Skeletal muscle satellite cell (primary cell): ENCODE measurements at regions not wholly inside any gene's neighbourhood (a gene's known extent, or its start where the extent isn't known, plus 50 kb on each side); places are given as distances from the start of the nearest gene placed in this dataset.

Source experiments
- H3K27me3 ChIP-seq: 2 replicates; pipeline ENCODE4 v1.7.0; 2013; ENCODE audit warnings: low read length; ENCODE audit not compliant: control insufficient read depth, insufficient read depth
- H3K36me3 ChIP-seq: 2 replicates; pipeline ENCODE4 v1.7.0; 2013; ENCODE audit warnings: mild to moderate bottlenecking, control low read depth, low read length; ENCODE audit not compliant: insufficient read depth
- H3K4me1 ChIP-seq: 2 replicates; pipeline ENCODE4 v1.7.0; 2013; ENCODE audit warnings: low read length; ENCODE audit not compliant: control insufficient read depth, insufficient read depth
- H3K4me2 ChIP-seq: 2 replicates; pipeline ENCODE4 v1.7.0; 2013; ENCODE audit warnings: mild to moderate bottlenecking, low read length
- H3K4me3 ChIP-seq: 2 replicates; pipeline ENCODE4 v1.7.0; 2013; ENCODE audit warnings: low read length
- H3K9ac ChIP-seq: 2 replicates; pipeline ENCODE4 v1.7.0; 2013; ENCODE audit warnings: mild to moderate bottlenecking, low read depth, low read length, moderate library complexity
- H3K9me3 ChIP-seq: replicated peaks from 2 replicates; pipeline ENCODE4 v1.7.0; 2013; ENCODE audit warnings: mild to moderate bottlenecking, control low read depth, low read length

- no peak overlapping the region for H3K9ac ChIP-seq
- H3K4me1 ChIP-seq: no peaks in the 10 kb centered on the region
Measured at GRCh38 chr16:65760874-65761273, 605.6 kb upstream of the CDH5 start.

DNA sequence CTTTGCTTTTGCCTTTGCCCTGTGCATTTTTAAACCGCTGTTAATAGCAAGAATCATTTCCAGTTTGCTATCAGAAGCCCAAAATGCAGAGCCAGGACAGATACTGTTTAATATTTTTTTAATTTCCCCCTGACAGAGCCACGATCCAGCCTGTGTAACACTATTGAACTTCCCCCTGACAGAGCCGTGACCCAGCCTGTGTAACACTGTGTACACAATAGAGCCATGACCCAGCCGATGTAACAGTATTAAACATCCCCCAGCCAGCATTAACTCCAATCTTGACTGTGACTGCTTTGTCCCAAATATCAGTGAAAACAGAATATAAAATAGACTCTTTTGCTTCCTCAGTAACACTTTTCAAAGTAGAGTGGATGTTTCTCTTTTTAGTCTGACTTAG is 607.9 kb upstream of the CDH5 start:
- Histone ChIP-seq H3K4me1 (peaks cover 3% of the 10 kb centered on the region), H3K4me2 (no peak overlapping the region), H3K9me3 (no peaks in the 10 kb centered on the region), H3K4me3 (no peak overlapping the region), H3K9ac (no peak overlapping the region), H3K36me3 (no peaks in the 10 kb centered on the region), H3K27me3 (no peaks in the 10 kb centered on the region)

More at GRCh38 chr16:65760874-65761273, 605.6 kb upstream of the CDH5 start:
- Histone ChIP-seq H3K4me2 (no peak overlapping the region), H3K9me3 (no peaks in the 10 kb centered on the region), H3K27me3 (no peaks in the 10 kb centered on the region), H3K4me3 (no peak overlapping the region), H3K36me3 (no peaks in the 10 kb centered on the region)

GRCh38 chr16:65757064-65757463 is 609.4 kb upstream of the CDH5 start:
- Histone ChIP-seq H3K36me3 (no peaks in the 10 kb centered on the region), H3K9ac (no peak overlapping the region), H3K9me3 (no peaks in the 10 kb centered on the region), H3K27me3 (peaks cover 4% of the 10 kb centered on the region), H3K4me2 (no peak overlapping the region), H3K4me1 (peaks cover 3% of the 10 kb centered on the region), H3K4me3 (no peak overlapping the region)

- Histone ChIP-seq H3K36me3 (no peaks in the 10 kb centered on the region), H3K9me3 (no peaks in the 10 kb centered on the region), H3K4me3 (no peak overlapping the region), H3K4me2 (no peak overlapping the region), H3K9ac (no peak overlapping the region), H3K4me1 (peaks cover 3% of the 10 kb centered on the region), H3K27me3 (peaks cover 4% of the 10 kb centered on the region)
Measured at GRCh38 chr16:65756163-65756562, 610.3 kb upstream of the CDH5 start.

GRCh38 chr16:65754820-65755691 is 611.4 kb upstream of the CDH5 start:
- Histone ChIP-seq H3K9me3 (no peaks in the 10 kb centered on the region), H3K36me3 (no peaks in the 10 kb centered on the region)

DNA sequence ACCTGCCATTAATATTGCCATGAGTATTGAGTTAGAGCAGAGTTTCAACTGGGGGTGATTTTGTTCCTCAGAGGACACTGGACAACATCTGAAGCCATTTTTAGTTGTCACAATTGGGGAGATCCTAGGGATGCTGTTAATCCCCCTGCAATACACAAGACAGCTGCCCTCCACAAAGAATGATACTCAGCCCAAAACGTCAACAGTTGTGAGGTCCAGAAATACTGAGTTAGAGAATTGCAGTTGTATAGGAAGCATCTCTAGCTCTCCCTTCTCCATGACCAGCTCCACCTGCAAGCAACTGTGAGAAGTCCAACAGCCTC is 614.0 kb upstream of the CDH5 start:
- no peaks in the 10 kb centered on the region for H3K9me3 ChIP-seq
- no peak overlapping the region for H3K4me2 ChIP-seq
- no peak overlapping the region for H3K4me3 ChIP-seq
- no peaks in the 10 kb centered on the region for H3K36me3 ChIP-seq
- H3K27me3 ChIP-seq: peaks cover 4% of the 10 kb centered on the region
- H3K4me1 ChIP-seq: peaks cover 3% of the 10 kb centered on the region
- no peak overlapping the region for H3K9ac ChIP-seq

More at GRCh38 chr16:65754820-65755691, 611.4 kb upstream of the CDH5 start:
- Histone ChIP-seq H3K4me3 (no peak overlapping the region), H3K9ac (no peak overlapping the region), H3K4me1 (peaks cover 3% of the 10 kb centered on the region), H3K27me3 (peaks cover 4% of the 10 kb centered on the region), H3K4me2 (no peak overlapping the region)

DNA sequence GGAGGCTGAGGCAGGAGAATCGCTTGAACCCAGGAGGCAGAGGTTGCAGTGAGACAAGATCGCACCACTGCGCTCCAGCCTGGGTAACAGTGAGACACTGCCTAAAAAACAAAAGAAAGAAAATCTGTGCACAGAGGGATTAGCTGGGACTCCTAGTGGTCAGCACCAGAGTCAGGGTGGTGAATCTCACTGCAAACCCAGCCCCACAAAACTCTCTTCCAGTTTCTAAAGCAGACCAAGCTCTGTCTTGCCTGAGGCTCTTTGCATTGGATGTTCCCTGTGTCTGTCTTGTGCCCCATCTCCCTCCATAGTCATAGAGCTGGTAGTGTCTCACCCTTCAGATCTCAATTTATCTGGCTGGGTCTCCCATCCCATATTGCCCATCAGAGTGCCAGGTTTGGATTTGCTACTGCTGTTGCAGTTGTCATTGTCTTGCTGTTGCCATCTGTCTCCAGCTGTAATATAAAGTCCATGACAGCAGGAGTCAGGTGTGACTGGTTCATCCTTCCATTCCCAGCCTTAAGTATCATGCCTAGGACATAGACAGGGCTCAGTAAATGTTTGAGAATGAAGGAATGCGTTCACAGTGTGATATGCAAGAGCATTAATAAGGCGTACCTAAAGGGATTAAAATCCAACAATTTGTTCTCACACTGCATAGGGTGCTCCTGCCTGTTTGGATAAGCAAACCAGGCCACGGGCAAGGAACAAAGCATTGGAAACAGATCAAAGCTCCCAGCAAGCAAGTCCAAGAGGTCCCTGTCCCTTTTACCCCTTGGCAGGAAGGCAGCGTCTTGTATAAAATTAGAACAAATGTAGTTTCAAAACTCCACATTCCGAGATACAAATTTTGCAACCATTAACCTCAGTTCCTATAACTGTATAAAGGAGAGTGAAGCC is 614.6 kb upstream of the CDH5 start:
- Histone ChIP-seq H3K4me3 (no peak overlapping the region), H3K36me3 (no peaks in the 10 kb centered on the region), H3K9ac (no peak overlapping the region), H3K4me1 (peaks cover 3% of the 10 kb centered on the region), H3K4me2 (no peak overlapping the region), H3K27me3 (peaks cover 4% of the 10 kb centered on the region), H3K9me3 (no peaks in the 10 kb centered on the region)

DNA sequence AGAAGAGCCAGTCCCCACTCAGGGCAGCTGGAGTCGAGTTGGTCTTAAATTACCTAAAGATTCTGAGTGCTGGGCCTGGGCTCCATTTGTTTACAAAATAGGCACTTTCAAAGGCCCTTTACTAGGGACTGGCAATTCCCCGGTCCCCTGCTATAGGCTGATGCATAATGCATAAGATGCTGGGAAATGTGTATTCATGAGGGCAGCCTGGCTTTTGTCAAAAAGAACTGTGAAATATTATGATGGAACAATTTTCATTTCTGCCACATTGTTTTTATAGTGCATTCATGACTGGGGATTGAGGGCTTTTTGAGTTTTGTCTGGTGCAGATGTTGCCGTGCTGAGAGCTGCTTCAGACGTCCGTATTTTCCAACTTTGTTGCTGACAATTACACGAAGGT is 617.0 kb upstream of the CDH5 start:
- Histone ChIP-seq H3K36me3 (no peaks in the 10 kb centered on the region), H3K9ac (no peak overlapping the region), H3K9me3 (no peaks in the 10 kb centered on the region), H3K4me3 (no peak overlapping the region), H3K4me1 (no peaks in the 10 kb centered on the region), H3K27me3 (peaks cover 4% of the 10 kb centered on the region), H3K4me2 (no peak overlapping the region)

GRCh38 chr16:65746941-65747340 is 619.5 kb upstream of the CDH5 start:
- no peak overlapping the region for H3K9ac ChIP-seq
- H3K4me2 ChIP-seq: no peak overlapping the region
- no peak overlapping the region for H3K4me3 ChIP-seq
- H3K9me3 ChIP-seq: no peaks in the 10 kb centered on the region
- no peaks in the 10 kb centered on the region for H3K27me3 ChIP-seq
- H3K36me3 ChIP-seq: no peaks in the 10 kb centered on the region
- no peaks in the 10 kb centered on the region for H3K4me1 ChIP-seq

DNA sequence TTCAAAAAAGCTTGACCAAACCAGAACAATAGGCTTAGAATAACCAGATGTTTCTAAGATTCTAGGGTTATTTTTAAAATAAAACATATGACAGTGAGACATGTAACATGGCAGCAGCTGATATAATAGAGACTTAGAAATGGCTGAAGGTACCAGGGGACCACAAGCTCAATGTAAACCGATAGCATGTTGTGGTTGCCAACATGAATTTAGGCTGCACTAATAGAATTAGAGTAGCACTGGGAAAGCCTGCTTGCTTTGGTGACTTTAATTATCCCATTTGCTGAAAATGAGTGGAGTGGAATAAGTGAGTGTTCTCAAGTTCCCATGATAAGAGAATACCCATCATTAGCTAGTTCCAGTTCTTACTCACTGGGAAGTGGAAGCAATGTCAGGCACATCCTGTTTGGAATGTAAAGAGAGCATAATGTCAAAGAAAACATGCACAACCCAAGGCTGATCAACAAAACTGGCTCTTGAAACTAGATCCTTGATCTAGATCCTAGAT is 621.2 kb upstream of the CDH5 start:
- no peaks in the 10 kb centered on the region for H3K9me3 ChIP-seq

GRCh38 chr16:65744401-65744800 is 622.1 kb upstream of the CDH5 start:
- peaks cover 6% of the 10 kb centered on the region for H3K9me3 ChIP-seq
- no peak overlapping the region for H3K4me2 ChIP-seq

More for the DNA sequence above, 621.2 kb upstream of the CDH5 start:
- no peaks in the 10 kb centered on the region for H3K4me1 ChIP-seq
- no peaks in the 10 kb centered on the region for H3K27me3 ChIP-seq
- no peaks in the 10 kb centered on the region for H3K36me3 ChIP-seq
- H3K4me2 ChIP-seq: no peak overlapping the region
- no peak overlapping the region for H3K4me3 ChIP-seq
- H3K9ac ChIP-seq: no peak overlapping the region

More at GRCh38 chr16:65744401-65744800, 622.1 kb upstream of the CDH5 start:
- no peaks in the 10 kb centered on the region for H3K4me1 ChIP-seq
- no peak overlapping the region for H3K9ac ChIP-seq
- H3K27me3 ChIP-seq: no peaks in the 10 kb centered on the region
- H3K4me3 ChIP-seq: no peak overlapping the region
- H3K36me3 ChIP-seq: no peaks in the 10 kb centered on the region
